WTC11 (cell line): ENCODE measurements at regions not wholly inside any gene's neighbourhood (a gene's known extent, or its start where the extent isn't known, plus 50 kb on each side); places are given as distances from the start of the nearest gene placed in this dataset.

Experiments
- ATAC-seq: fragments of 200-7000 bp; cut with Tn5 transposase; 2 replicates; pipeline ENCODE4 v1.10.0; 2021; ENCODE audit warnings: mild to moderate bottlenecking, moderate library complexity
- CTCF ChIA-PET: fragments of 300-600 bp; sonication (Branson Sonifier 250); formaldehyde crosslinking; loops from one replicate; lab custom pipeline; 2021; ENCODE audit warnings: antibody characterized with exemption; lab: Charles Lee
- POLR2A ChIA-PET: fragments of 350-600 bp; sonication (Branson Sonifier 250); formaldehyde crosslinking; loops from one replicate; lab custom pipeline; 2021; ENCODE audit warnings: antibody characterized with exemption; lab: Charles Lee
- DNase-seq: peaks from one replicate; pipeline ENCODE4 v3.0.0; 2021; ENCODE audit warnings: low spot score
- H3K27ac Mint-ChIP-seq: 2 replicates; pipeline ENCODE4 v1.8.0; 2021; ENCODE audit warnings: mixed read lengths
- H3K27me3 Mint-ChIP-seq: 2 replicates; pipeline ENCODE4 v1.8.0; 2021; ENCODE audit warnings: low read depth, mild to moderate bottlenecking, moderate library complexity, mixed read lengths
- H3K36me3 Mint-ChIP-seq: 2 replicates; pipeline ENCODE4 v1.8.0; 2021; ENCODE audit warnings: mixed read lengths
- H3K4me1 Mint-ChIP-seq: 2 replicates; pipeline ENCODE4 v1.8.0; 2022; ENCODE audit warnings: mixed read lengths
- H3K4me3 Mint-ChIP-seq: 2 replicates; pipeline ENCODE4 v1.8.0; 2021; ENCODE audit warnings: mild to moderate bottlenecking, moderate library complexity, mixed read lengths
- H3K9me3 Mint-ChIP-seq: 2 replicates; pipeline ENCODE4 v1.8.0; 2021; ENCODE audit warnings: mixed read lengths
- CBFB ChIP-seq: sonication (generic); formaldehyde crosslinking; IDR thresholded peaks from 2 replicates; pipeline ENCODE4 v1.8.1; 2022; ENCODE audit warnings: mild to moderate bottlenecking, low read depth, missing genetic modification reagents
- CDX4 ChIP-seq: fragments of 250-450 bp; sonication (Bioruptor Pico); IDR thresholded peaks from 2 replicates; pipeline ENCODE4 v1.9.0; 2021; ENCODE audit warnings: moderate library complexity, mild to moderate bottlenecking, inconsistent platforms, borderline replicate concordance
- ETV6 ChIP-seq: sonication (generic); formaldehyde crosslinking; IDR thresholded peaks from 2 replicates; pipeline ENCODE4 v1.8.1; 2022; ENCODE audit warnings: mild to moderate bottlenecking, missing genetic modification reagents
- MLX ChIP-seq: sonication (generic); formaldehyde crosslinking; IDR thresholded peaks from 2 replicates; pipeline ENCODE4 v1.8.1; 2023; ENCODE audit warnings: mild to moderate bottlenecking, missing genetic modification reagents, moderate library complexity
- NR1H2 ChIP-seq: sonication (generic); formaldehyde crosslinking; IDR thresholded peaks from 2 replicates; pipeline ENCODE4 v1.9.0; 2021; ENCODE audit warnings: mild to moderate bottlenecking, moderate library complexity, missing genetic modification reagents
- OVOL2 ChIP-seq: fragments of 250-450 bp; sonication (Bioruptor Pico); IDR thresholded peaks from 2 replicates; pipeline ENCODE4 v1.9.0; 2021; ENCODE audit warnings: mild to moderate bottlenecking, borderline replicate concordance
- RELA ChIP-seq: sonication (generic); formaldehyde crosslinking; IDR thresholded peaks from 2 replicates; pipeline ENCODE4 v1.8.1; 2022; ENCODE audit warnings: missing genetic modification reagents, mild to moderate bottlenecking, borderline replicate concordance
- RORB ChIP-seq: fragments of 250-450 bp; sonication (Bioruptor Pico); IDR thresholded peaks from 2 replicates; pipeline ENCODE4 v1.9.0; 2021; ENCODE audit warnings: mild to moderate bottlenecking
- SMAD3 ChIP-seq: sonication (generic); formaldehyde crosslinking; IDR thresholded peaks from 2 replicates; pipeline ENCODE4 v1.8.0; 2022; ENCODE audit warnings: missing genetic modification reagents, mild to moderate bottlenecking, borderline replicate concordance
- SMAD4 ChIP-seq: sonication (generic); formaldehyde crosslinking; IDR thresholded peaks from 2 replicates; pipeline ENCODE4 v1.8.0; 2022; ENCODE audit warnings: mild to moderate bottlenecking, missing genetic modification reagents
- STAT6 ChIP-seq: sonication (generic); formaldehyde crosslinking; conservative IDR thresholded peaks from 2 replicates; pipeline ENCODE4 v1.8.1; 2023; ENCODE audit warnings: mild to moderate bottlenecking, low read depth, missing genetic modification reagents, moderate library complexity
- TEAD1 ChIP-seq: sonication (generic); formaldehyde crosslinking; IDR thresholded peaks from 2 replicates; pipeline ENCODE4 v1.8.0; 2022; ENCODE audit warnings: mild to moderate bottlenecking, missing genetic modification reagents
- ZNF232 ChIP-seq: sonication (generic); formaldehyde crosslinking; IDR thresholded peaks from 2 replicates; pipeline ENCODE4 v1.8.0; 2022; ENCODE audit warnings: mild to moderate bottlenecking, missing genetic modification reagents
- ZNF281 ChIP-seq: sonication (generic); formaldehyde crosslinking; IDR thresholded peaks from 2 replicates; pipeline ENCODE4 v1.8.0; 2023; ENCODE audit warnings: mild to moderate bottlenecking, missing genetic modification reagents
- ZNF396 ChIP-seq: fragments of 250-450 bp; sonication (Bioruptor Pico); IDR thresholded peaks from 2 replicates; pipeline ENCODE4 v1.8.0; 2021; ENCODE audit warnings: mild to moderate bottlenecking, moderate library complexity, borderline replicate concordance
- ZNF425 ChIP-seq: fragments of 250-450 bp; sonication (Bioruptor Pico); conservative IDR thresholded peaks from 2 replicates; pipeline ENCODE4 v1.9.0; 2021; ENCODE audit warnings: mild to moderate bottlenecking

GRCh38 chr20:60097285-60097684, 139.1 kb downstream of the CDH26 start:
- no peak overlapping the region for H3K27ac Mint-ChIP-seq
- H3K4me1 Mint-ChIP-seq: no peaks in the 10 kb centered on the region
- TF ChIP-seq SMAD4 (CRISPR knock-in tag) (no peak), OVOL2 (CRISPR knock-in tag) (no peak), STAT6 (CRISPR knock-in tag) (no peak), RORB (no peak), TEAD1 (no peak)
- peaks cover 48% of the 10 kb centered on the region for H3K9me3 Mint-ChIP-seq
- DNase-seq (no peak), ATAC-seq (no peak)
- no peak overlapping the region for H3K4me3 Mint-ChIP-seq
- POLR2A ChIA-PET: no interaction called here
- peaks cover 22% of the 10 kb centered on the region for H3K36me3 Mint-ChIP-seq
- H3K27me3 Mint-ChIP-seq: peaks cover 85% of the 10 kb centered on the region
- CTCF ChIA-PET: interaction anchor here (0.7 kb wide), 1 partner anchor 128 kb away, joined by 3 read pairs; no protein-coding TSS in a partner anchor

GRCh38 chr20:60100780-60101179, 142.6 kb downstream of the CDH26 start:
- H3K27ac Mint-ChIP-seq: no peak overlapping the region
- H3K36me3 Mint-ChIP-seq: peaks cover 9% of the 10 kb centered on the region
- H3K9me3 Mint-ChIP-seq: peaks cover 23% of the 10 kb centered on the region
- ATAC-seq (no peak), DNase-seq (no peak)
- no peak for TF ChIP-seq RELA (CRISPR knock-in tag)
- TF ChIP-seq MLX (CRISPR knock-in tag): no peak
- no peak for TF ChIP-seq SMAD3 (CRISPR knock-in tag)
- TF ChIP-seq ZNF396: no peak
- TF ChIP-seq ETV6 (CRISPR knock-in tag): no peak
- no peak for TF ChIP-seq ZNF425 (CRISPR knock-in tag)
- TF ChIP-seq CDX4: no peak
- TF ChIP-seq NR1H2 (CRISPR knock-in tag): no peak
- no peak for TF ChIP-seq ZNF281
- TF ChIP-seq ZNF232 (CRISPR knock-in tag): no peak
- TF ChIP-seq CBFB (CRISPR knock-in tag): no peak
- POLR2A ChIA-PET: interaction anchor here (0.6 kb wide), 1 partner anchor 232 kb away, joined by 3 read pairs; no protein-coding TSS in a partner anchor
- no peak overlapping the region for H3K4me3 Mint-ChIP-seq
- peaks cover 15% of the 10 kb centered on the region for H3K4me1 Mint-ChIP-seq
- H3K27me3 Mint-ChIP-seq: peaks cover 90% of the 10 kb centered on the region
- CTCF ChIA-PET: no interaction called here
